GM13976 (cell line): ENCODE measurements at regions not wholly inside any gene's neighbourhood (a gene's known extent, or its start where the extent isn't known, plus 50 kb on each side); places are given as distances from the start of the nearest gene placed in this dataset.

Experiments
- DNase-seq: peaks from one replicate; pipeline ENCODE4 v3.0.0; 2012; ENCODE audit warnings: low spot score
- CTCF ChIP-seq: IDR thresholded peaks from 2 replicates; pipeline ENCODE4 v1.5.1; 2012; ENCODE audit warnings: borderline replicate concordance, mild to moderate bottlenecking; ENCODE audit not compliant: insufficient read depth; ENCODE audit errors: extremely low read depth, missing control alignments, control extremely low read depth
- in situ Hi-C: fragments of 300-500 bp; cut with MboI; formaldehyde crosslinking; loops from one replicate; pipeline ENCODE4 v1.12.0; 2022; ENCODE audit warnings: low sequenced_read_pairs, mixed read lengths, inconsistent platforms; ENCODE audit not compliant: unreplicated experiment

GRCh38 chr18:76234676-76235060 is 260.4 kb downstream of the ZNF516 start:
- DNase-seq, result no peak
- in situ Hi-C loops, result no loop called here
- TF ChIP-seq CTCF, result no peak

- no peak for DNase-seq
- no peak for TF ChIP-seq CTCF
- in situ Hi-C loops, result no loop called here
These were observed 261.0 kb downstream of the ZNF516 start for GRCh38 chr18:76233876-76234675.

GRCh38 chr18:76233406-76233805 is 261.6 kb downstream of the ZNF516 start:
- no peak for DNase-seq
- no peak for TF ChIP-seq CTCF
- in situ Hi-C loops, result no loop called here

GRCh38 chr18:76232779-76233178 is 262.3 kb downstream of the ZNF516 start:
- TF ChIP-seq CTCF, result no peak
- no peak for DNase-seq
- in situ Hi-C loops, result no loop called here

- DNase-seq, result no peak
- no peak for TF ChIP-seq CTCF
- in situ Hi-C loops, result no loop called here
These were observed 263.0 kb downstream of the ZNF516 start for GRCh38 chr18:76232010-76232409.

GRCh38 chr18:76231402-76231801 is 263.6 kb downstream of the ZNF516 start:
- in situ Hi-C loops, result no loop called here
- no peak for TF ChIP-seq CTCF
- DNase-seq, result no peak
